GM18517 (cell line): ENCODE measurements at regions not wholly inside any gene's neighbourhood (a gene's known extent, or its start where the extent isn't known, plus 50 kb on each side); places are given as distances from the start of the nearest gene placed in this dataset.

Experiments used
- ATAC-seq: cut with Tn5 transposase; IDR thresholded peaks from one replicate; pipeline ENCODE4 v1.9.1; 2021; ENCODE audit warnings: mild to moderate bottlenecking, moderate library complexity; ENCODE audit not compliant: unreplicated experiment

DNA sequence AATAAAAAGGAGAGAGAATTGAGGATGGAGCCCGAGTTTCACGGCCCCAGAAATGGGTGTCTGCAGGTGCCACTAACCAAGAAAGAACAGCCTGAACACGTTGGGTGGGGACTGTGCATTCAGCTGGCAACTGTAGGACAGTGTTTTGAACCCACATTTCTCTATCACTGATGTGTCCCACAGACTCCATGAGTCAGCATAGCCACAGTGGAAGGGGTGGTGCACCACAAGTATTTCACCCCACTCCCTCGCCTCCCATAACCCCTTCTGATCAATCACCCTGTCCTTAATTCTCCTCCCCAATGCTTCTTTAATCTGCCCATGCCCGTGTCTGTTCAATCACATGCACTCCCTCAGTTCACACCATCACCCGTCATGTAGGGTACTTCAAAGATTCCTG, 291.5 kb downstream of the ZNF516 start:
- no peak for ATAC-seq

DNA sequence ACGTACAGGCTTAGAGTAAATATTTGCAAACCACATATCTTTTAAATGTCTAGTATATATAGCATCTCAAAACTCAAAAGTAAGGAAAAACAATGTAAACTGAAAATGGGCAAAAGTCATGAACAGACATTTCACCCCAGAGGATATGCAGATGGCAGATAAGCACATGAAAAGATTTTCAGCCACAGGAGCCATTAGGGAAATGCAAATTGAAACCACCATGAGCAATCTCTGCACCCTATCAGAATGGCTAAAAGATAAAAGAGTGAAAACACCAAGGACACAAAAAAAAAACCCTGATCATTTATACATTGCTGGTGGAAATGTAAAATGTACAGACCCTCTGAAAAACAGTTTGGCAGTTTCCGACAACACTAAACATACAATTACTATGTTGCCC, 292.7 kb downstream of the ZNF516 start:
- ATAC-seq = no peak

DNA sequence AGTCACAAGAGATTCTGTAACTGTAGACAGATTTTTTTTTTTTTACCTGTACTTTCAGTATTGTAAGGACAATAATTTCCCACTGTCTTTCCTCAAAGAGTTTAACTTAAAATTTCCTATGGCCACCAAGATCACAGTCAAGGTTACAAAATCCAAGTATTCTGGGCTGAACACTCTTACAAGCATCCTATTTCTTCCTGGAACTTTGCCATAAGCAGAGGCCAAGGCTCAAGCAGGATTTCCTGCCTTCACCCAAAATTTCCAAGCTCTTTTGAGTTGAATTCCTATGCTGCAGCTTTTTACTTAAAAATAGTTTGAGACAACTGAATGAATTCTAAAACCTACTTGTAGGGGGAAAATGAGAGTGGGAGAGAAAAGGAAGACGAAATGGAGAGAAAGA, 299.4 kb downstream of the ZNF516 start:
- ATAC-seq = no peak

DNA sequence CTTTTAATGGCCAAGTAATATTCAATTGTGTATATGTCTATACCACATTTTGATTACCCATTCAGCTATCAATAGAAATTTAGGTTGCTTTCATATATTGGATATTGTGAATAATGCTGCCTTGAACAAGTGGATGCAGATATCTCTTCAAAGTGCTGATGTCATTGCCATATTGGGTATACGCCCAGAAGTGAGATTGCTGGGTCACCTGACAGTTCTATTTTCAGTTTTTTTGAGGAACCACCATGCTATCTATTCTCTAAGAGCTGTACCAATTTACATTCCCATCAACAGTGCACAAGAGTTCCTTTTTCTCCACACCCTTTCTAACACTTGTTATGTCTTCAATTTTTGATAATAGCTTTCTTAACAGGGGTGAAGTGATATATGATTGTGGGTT, 306.9 kb downstream of the ZNF516 start:
- ATAC-seq = no peak

DNA sequence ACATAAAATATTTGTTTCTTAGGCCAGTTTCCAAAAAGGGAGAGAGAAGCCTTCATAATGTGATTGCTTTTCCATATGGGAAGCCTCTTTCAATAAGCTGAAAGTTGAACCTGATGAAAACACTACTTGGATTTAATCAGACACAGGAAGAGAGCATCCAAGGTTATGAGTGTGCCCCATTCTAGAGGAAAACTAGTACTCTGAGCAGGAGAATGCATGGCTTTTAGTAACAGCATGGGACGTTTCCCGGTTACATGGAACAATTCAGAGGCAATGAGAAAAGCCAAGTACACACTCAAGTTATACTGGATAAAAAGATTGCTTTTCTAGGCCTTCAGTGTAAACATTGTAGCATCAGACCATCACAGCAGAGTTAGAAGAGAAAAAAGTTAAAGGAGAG, 315.8 kb downstream of the ZNF516 start:
- ATAC-seq = no peak

DNA sequence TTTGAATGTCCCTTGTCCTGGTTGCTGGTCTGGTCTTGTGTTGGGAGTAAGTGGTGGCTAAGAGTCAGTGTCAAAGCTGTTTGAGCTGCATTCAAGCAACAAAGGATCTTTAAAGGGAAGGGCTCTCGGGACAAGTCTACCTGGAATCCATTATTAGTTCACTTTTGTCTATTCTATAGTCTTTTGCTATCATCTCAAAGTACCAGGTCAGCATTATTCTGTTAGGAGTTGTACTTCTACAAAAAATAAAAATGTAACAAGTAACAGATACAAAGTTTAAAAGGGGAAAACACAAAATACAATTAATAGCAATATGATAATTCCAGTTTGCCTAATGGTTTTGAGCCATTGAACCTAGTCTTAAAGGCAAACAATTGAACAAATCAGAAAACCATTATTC, 317.9 kb downstream of the ZNF516 start:
- ATAC-seq = no peak

DNA sequence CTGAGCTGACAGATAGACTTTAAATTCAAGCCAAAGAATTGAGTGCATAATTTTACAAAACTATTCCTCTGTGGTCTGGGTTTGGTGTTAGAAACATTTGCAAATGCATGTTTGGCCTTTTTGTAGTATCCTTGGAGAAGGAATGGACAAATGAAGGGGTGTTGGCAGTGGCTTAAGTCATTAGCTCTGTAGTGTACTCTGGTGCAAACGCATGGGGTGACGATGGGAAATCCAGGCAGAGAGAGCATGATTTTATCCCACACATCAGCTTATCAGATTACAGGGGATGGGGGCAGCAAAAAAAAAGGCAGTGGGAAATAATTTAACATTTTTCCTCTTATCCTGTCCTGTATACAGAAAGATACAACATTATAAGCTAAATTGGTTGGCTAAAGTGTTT, 320.6 kb downstream of the ZNF516 start:
- no peak for ATAC-seq

DNA sequence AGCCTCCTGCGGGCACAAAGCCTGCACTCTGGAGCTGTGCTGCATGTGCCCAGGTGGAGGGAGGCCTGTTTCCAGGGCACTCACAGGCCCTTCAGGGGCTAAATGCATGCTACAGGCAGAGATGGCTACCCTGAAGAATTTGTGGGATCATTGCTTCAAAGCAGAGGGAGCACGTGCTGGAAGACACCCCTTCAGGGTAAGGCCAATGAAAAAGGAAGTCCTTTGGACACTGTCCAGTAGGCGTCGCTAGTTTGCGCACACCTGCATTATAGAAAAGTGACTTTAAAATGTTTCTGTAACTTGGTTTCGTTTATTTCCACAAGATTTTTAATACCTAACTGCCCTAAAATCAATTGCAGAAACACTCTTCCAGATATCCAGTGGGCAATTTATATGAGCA, 325.3 kb downstream of the ZNF516 start:
- no peak for ATAC-seq

DNA sequence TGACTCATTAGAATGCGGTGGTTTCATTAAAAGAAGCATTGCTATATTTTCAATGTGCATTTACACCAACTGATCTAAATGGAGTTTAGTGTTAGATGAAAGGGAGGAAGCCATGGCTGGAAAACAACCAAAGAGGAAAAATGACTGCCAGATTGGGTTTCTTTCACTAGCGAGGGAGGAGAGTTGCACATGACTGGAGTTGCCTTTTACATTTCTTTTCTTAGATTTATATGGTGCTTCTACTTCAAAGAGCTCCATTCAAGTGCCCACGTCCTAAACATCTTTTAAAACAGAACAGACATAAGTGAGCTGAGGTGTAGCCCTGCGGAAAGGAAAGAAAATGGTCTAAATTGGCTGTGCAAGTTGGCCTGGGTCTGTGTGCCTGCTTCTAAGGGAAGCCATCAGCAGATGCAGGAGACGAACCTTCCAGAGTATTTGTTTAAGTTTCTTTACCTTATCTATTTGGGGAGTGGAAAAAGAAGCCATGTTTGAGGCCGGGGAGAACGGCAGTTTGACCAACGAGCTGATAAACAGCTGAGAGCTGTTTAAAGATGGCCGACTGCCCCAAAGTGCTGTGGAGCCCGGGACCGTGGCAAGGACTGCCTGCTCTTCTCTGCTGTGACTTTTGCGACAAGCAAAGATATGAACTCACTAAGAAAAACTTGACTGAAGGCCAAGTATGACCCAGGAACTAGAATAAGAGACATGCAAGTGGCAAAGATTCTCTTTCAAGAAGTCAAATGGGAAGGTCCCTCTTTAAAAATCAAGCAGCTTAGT, 327.0 kb downstream of the ZNF516 start:
- no peak for ATAC-seq

DNA sequence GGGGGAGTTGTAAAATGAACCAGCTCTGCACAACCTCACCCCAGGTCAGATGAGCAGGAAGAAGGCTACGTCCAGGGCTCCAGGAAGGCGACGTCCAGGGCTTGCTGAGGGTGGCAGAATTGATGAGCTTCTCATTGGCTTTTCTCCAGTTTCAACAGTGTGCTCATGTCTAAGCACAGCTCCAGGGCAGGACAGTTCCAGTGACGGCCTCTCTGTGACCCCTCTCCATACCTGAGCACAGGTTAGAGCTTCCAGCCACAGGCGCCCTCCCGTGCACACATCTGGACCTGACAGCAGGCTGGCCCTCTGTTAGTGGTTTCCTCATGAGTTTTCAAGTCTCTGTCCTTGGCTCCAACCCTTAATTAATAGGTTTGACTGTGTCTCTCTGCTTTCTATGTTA, 327.6 kb downstream of the ZNF516 start:
- ATAC-seq = no peak

DNA sequence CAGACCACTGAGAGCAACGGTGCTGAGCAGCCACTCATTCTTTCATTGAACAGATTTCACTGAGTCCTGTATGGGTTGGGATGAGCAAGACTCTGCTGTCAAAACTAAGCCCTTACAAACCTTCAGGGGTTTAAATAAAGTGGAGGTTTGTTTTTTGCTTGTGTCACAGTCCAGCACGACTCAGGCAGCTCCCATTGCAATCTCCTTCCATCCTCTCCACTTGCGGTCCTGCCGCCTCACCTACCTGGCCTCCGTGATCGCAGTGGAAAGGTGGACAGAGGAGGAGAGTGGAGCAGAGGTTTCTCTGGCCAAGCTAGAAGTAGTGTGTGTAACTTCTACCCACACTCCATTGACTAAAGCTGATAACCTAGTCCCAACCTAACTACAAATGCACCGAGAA, 332.2 kb downstream of the ZNF516 start:
- no peak for ATAC-seq

DNA sequence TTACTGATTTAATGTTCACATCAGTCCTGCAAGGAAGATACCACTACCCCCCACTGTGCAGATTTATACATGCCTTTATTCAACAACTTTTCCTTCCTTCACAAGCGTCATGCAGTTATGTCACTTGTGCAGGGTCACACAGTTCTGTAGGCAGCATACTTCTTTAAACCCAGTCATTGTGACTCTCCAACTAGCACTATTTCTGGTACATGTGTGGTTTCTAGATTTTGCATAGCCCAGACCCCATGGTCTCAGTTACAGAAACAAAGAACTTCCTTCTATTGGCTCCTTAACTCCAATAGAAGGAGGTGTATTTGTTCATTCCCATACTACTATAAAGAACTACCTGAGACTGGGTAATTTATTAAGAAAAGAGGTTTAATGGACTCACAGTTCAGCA, 333.1 kb downstream of the ZNF516 start:
- no peak for ATAC-seq

DNA sequence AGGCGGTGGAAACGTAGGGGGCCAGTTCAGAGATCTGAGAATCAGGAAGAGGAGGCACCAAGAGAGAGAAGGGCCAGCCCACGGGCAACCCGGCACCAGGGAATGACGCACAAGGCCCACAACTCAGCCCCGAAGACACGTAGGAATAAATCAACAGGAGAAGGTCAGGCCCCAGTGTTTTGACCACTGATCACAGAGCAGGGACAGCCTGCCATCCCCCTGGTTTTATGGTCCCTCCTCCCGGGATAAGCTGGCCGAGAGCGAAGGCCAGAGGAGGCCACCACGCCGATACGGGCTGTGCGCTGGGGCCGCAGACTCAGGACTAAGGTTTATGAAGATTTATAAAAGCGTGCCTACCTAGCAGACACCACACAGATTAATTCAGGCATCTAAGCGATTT, 341.4 kb downstream of the ZNF516 start:
- ATAC-seq = no peak

DNA sequence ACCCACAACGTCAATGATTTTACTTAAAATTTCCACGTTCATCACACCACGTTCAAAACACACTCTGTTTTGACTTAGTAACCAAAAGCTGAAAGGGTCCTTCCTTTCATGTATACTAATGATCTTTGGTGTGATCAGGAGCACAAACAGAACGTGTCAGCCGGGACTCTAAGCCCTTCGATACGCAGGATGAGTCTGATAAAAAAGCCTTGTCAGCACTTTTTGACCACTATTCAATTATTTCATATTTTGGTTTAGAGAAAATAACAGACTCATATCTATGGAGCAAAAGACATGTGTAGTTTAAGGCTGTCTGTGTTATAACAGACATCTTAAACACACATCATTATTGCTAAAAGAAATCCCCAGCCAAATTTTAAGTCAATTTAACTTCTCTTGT, 345.3 kb downstream of the ZNF516 start:
- ATAC-seq = no peak

DNA sequence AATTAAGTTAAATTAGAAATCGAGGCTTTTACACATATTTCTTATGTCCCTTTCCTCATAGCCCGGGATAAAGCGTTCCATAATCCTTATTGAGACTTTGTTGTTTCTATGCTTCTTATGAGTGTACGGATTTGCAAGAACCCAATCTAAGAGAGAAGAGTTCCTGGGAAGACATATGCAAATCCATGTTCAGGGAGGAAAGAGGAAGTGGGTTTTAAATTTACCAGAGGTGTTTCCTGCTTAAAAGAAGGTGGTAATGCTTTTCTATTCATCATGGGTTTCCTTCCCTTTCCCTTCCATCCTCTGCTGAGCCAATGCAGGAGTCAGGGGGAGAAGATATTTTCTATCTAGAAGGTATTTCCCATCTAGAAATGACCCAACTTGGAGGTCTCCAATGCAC, 345.8 kb downstream of the ZNF516 start:
- ATAC-seq = no peak

DNA sequence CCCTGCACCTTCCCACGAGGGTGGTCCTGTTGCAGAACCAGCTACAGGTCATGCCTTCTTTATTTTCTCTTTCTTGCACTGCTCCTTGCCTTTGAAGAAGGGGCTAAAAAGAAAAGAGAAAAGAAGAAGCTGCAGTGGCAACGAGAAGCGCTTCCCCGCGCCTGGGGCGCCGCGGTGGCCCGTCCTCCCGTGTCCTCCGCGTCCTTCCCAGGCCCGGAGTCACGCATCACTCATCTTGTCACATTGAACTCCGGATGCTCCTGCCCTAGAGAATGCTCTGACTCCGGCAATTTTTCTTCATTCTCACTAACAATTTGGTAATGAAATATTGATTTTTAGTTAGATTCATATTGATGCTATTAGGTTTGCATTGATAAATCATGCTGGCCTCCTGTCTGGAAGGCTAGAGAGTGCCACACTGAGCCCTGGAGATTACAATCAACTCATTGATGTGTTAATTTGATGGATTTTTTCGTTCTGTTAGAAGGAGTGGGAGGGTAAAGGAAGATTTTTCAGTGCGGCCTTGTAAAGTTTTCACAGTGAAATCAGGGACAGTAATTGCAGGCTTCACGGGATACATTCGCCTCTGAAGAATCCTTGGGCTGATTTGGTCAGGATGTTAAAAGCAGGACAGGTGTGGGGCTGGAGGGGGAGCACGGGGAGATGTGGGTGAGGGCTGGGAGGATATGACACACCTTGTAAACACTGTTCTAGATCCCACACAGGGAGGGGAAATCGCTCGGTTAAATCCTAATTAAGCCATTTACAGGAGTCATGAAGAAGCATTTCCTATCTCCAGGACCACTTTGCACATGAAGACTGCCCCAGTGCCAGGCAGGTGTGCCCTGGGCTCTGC, 349.3 kb downstream of the ZNF516 start:
- no peak for ATAC-seq

DNA sequence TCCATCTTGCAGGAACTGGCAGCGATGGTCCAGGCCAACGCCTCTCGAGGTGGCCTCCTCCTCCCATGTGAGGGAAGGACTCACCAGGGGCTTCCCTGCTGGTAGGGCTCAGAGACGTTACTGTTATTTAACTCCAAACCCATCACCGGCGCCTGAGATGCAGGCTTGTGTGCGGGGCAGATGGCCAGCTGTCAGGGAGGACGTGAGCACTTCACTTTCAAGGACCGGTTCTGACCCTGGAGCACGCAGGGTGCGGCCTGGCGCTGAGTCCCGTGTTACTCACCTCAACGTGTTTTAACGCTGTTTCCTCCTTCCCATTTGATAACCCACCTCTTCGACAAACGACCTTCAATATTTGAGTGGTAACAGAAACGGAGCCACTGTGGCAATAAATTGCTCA, 350.2 kb downstream of the ZNF516 start:
- no peak for ATAC-seq

DNA sequence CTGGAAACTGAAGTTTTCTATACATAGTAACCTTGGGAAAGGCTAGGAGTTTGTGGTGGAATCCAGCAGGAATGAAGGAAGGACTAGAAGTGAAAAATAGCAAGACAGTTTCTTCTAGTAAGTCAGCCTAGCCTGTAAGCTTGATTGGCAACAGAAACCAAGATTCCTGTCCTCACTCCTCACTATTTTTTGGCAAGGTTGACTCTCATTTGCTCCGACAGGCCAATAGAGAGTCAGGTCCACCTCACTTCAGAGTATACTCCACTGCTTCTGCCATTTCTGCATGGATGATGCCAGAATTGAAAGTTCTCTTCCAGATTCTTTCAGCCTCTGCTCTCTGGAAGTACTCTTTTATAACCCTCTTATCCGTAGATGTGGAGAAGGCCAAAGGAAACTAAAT, 352.4 kb downstream of the ZNF516 start:
- no peak for ATAC-seq

DNA sequence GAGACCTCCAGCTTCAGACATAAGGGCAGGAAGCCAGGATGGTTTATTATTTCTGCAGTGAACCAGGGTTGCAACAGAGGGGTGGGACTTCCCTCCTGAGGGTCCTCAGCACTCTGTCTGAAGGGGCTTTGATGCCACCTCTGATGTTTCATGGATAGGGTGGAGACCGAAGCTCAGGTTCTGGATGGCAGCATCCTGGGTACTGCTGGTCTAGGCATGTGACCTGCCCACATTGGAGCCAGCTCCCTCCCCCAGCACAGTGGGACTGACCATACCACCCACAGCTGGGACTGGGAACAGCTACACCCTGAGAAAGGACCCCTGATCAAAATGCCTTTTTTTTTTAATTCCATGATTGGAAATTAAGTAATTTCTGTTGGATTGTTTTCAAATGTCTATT, 355.2 kb downstream of the ZNF516 start:
- ATAC-seq = no peak

DNA sequence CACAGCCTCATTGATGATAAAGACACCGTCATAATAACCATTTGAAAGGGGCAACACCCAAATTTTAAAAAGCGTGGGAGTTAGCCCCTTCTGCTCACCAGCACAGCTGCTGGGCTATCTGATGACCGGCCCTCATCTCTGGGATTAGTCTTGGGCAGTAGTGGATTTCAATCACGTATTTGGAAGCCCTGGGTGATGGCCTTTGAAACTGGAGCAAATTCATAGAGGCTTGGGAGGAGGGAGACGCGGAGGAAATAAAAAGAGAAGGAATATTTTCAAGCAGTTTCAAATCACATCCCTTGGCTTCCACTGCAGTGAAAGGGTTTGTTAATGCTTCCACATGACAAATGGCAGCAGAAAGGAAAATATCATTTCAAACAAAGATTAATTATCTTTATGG, 357.8 kb downstream of the ZNF516 start:
- ATAC-seq = no peak

DNA sequence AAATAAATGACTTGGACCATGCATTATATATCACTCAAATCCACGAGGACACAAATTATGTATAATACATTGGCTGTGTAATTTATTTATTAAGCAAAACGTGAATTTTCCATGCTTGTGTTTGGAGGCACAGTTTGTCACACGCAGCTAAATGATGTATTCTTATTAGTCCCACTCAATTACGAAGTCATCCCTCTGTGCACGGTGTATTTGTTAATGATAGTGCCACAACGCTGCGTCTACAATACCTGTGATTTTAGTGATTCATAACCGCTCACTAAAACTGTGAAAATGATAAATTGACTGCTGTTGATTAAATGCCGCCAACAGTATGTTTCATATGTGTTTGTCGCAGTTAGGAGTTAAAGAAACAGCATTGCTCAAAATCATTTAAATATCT, 358.3 kb downstream of the ZNF516 start:
- no peak for ATAC-seq

DNA sequence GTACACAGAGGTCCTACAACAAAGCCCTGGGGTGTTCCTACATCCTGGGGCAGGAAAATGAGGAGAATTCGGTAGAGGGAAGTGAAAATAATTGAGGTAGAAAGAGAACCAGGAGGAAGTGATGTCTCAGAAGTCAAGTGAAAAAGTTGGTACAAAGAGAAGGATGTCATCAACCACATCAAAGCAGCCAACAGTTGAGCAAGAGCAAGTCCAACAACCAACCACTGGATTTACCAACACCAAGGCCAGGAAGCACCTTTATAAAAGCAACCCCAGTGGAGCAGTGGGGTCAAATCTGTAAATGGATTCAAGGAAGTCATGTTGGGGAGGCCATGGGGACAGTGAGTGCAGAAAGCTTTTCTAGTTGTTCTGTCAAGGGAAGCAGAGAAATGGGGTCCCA, 360.4 kb downstream of the ZNF516 start:
- ATAC-seq = no peak
